ENCODE measurements at regions not wholly inside any gene's neighbourhood (a gene's known extent, or its start where the extent isn't known, plus 50 kb on each side); places are given as distances from the start of the nearest gene placed in this dataset.

DNA sequence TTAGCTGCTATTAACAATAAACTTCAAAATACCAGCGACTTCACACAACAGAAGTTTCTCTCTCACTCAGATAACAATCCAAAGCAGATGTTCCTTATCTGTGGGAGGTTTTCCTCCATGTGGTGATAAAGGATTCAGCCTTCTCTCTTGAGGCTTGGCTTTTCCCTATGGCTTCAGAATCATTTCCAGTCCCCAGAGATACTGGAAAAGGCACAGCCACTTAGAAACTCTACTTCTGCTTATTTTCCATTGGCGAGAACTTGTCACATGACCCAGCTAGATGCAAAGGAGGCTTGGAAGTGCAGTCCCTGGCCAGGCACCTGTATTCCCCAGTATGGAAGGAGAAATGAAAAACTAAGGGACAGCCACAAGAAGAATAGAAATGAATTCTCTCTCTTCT is 344.8 kb downstream of the MTX2 start:
- H3K27me3 ChIP-seq = peaks cover 0 to 6% of the 10 kb centered on the region in 2 donors
- H3K4me1 ChIP-seq = no peaks in the 10 kb centered on the region
- intact Hi-C loops (cut with DNase I; ENCODE audit: low total_unique reads) = no loop called here
- no peak for TF ChIP-seq CTCF (IDR thresholded peaks at IDR 0.05)
- no peaks in the 10 kb centered on the region for H3K9me3 ChIP-seq
- H3K27ac ChIP-seq = no peak overlapping the region
- DNase-seq = no peak
- no peaks in the 10 kb centered on the region for H3K36me3 ChIP-seq
- no peak overlapping the region for H3K4me3 ChIP-seq

GRCh38 chr2:176614930-176615329 is 345.7 kb downstream of the MTX2 start:
- intact Hi-C loops (cut with DNase I; ENCODE audit: low total_unique reads) = no loop called here
- DNase-seq = no peak
- Histone ChIP-seq H3K36me3 (no peaks in the 10 kb centered on the region), H3K27me3 (peaks cover 0 to 6% of the 10 kb centered on the region in 2 donors), H3K27ac (no peak overlapping the region), H3K9me3 (no peaks in the 10 kb centered on the region), H3K4me1 (no peaks in the 10 kb centered on the region), H3K4me3 (no peak overlapping the region)
- TF ChIP-seq CTCF (IDR thresholded peaks at IDR 0.05) = no peak

- Histone ChIP-seq H3K4me3 (no peak overlapping the region), H3K27ac (no peak overlapping the region), H3K27me3 (peaks cover 0 to 8% of the 10 kb centered on the region in 2 donors), H3K9me3 (no peaks in the 10 kb centered on the region), H3K4me1 (no peaks in the 10 kb centered on the region), H3K36me3 (no peaks in the 10 kb centered on the region)
- no peak for DNase-seq
- intact Hi-C loops (cut with DNase I; ENCODE audit: low total_unique reads) = no loop called here
- no peak for TF ChIP-seq CTCF (IDR thresholded peaks at IDR 0.05)
Measured at GRCh38 chr2:176619504-176619903, 350.3 kb downstream of the MTX2 start.

- no peak overlapping the region for H3K4me3 ChIP-seq
- intact Hi-C loops (cut with DNase I; ENCODE audit: low total_unique reads) = no loop called here
- no peak for TF ChIP-seq CTCF (IDR thresholded peaks at IDR 0.05)
- H3K27ac ChIP-seq = no peak overlapping the region
- no peaks in the 10 kb centered on the region for H3K9me3 ChIP-seq
- no peak for DNase-seq
- H3K27me3 ChIP-seq = peaks cover 0 to 8% of the 10 kb centered on the region in 2 donors
- H3K4me1 ChIP-seq = no peaks in the 10 kb centered on the region
- no peaks in the 10 kb centered on the region for H3K36me3 ChIP-seq
Measured at GRCh38 chr2:176621350-176621749, 352.1 kb downstream of the MTX2 start.

GRCh38 chr2:176622792-176623191 is 353.6 kb downstream of the MTX2 start:
- Histone ChIP-seq H3K27ac (no peak overlapping the region), H3K9me3 (no peaks in the 10 kb centered on the region), H3K36me3 (no peaks in the 10 kb centered on the region), H3K27me3 (peaks cover 0 to 8% of the 10 kb centered on the region in 2 donors), H3K4me3 (no peak overlapping the region), H3K4me1 (no peaks in the 10 kb centered on the region)
- intact Hi-C loops (cut with DNase I; ENCODE audit: low total_unique reads) = no loop called here
- no peak for TF ChIP-seq CTCF (IDR thresholded peaks at IDR 0.05)
- DNase-seq = no peak

DNA sequence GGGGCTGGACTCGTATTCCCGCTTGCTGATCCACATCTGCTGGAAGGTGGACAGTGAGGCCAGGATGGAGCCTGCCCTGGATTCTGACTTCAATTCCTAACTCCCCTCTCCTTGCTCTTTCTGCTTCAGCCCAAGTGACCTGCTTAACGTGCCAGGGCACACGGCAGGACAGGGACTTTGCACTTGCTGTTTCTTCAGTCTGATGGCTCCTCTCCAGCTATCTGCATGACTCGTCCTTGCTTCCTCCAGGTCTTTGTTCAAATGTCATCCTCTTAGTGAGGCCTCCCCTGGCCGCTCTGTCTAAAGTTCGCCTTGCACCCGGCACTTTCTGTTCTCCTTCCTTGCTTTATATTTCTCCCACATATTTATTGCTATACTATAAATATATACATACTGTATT is 357.6 kb downstream of the MTX2 start:
- DNase-seq = no peak
- no peaks in the 10 kb centered on the region for H3K9me3 ChIP-seq
- no peak for TF ChIP-seq CTCF (IDR thresholded peaks at IDR 0.05)
- H3K4me1 ChIP-seq = no peaks in the 10 kb centered on the region
- H3K27me3 ChIP-seq = no peaks in the 10 kb centered on the region
- intact Hi-C loops (cut with DNase I; ENCODE audit: low total_unique reads) = no loop called here
- H3K36me3 ChIP-seq = no peaks in the 10 kb centered on the region
- H3K4me3 ChIP-seq = no peak overlapping the region
- no peak overlapping the region for H3K27ac ChIP-seq

Measured in tibial artery (tissue), 4 donors.